GM18502 (cell line): ENCODE measurements at regions not wholly inside any gene's neighbourhood (a gene's known extent, or its start where the extent isn't known, plus 50 kb on each side); places are given as distances from the start of the nearest gene placed in this dataset.
"Not testable (repeated sequence)": the region's sequence is repeated elsewhere in the genome, so short reads cannot be mapped to it uniquely, and the experiment has no call there.

Experiments
- ATAC-seq: cut with Tn5 transposase; IDR thresholded peaks from one replicate; pipeline ENCODE4 v1.9.1; 2021; ENCODE audit warnings: mild to moderate bottlenecking; ENCODE audit not compliant: unreplicated experiment, poor library complexity

- ATAC-seq, result no peak
These were observed 431.6 kb upstream of the RASGRP1 start for GRCh38 chr15:38996111-38996631.

DNA sequence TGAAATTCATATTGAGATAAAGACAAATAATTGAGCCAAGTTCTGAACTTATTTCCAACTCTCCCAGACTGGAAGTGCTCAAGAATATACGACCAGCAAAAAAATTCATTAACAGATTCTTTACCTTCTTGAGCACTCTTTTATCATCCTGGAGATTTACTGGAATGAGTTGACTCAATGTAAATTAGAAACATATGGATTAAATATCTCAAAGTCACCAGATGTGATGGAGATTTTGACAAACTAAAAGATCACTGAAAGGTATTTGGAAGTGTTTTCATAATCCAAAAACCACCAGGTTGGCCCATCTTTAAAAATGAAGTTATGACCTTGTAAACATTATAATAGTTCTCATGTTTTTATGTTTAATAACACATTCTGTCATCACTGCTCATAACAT lies 433.2 kb upstream of the RASGRP1 start:
- no peak for ATAC-seq

DNA sequence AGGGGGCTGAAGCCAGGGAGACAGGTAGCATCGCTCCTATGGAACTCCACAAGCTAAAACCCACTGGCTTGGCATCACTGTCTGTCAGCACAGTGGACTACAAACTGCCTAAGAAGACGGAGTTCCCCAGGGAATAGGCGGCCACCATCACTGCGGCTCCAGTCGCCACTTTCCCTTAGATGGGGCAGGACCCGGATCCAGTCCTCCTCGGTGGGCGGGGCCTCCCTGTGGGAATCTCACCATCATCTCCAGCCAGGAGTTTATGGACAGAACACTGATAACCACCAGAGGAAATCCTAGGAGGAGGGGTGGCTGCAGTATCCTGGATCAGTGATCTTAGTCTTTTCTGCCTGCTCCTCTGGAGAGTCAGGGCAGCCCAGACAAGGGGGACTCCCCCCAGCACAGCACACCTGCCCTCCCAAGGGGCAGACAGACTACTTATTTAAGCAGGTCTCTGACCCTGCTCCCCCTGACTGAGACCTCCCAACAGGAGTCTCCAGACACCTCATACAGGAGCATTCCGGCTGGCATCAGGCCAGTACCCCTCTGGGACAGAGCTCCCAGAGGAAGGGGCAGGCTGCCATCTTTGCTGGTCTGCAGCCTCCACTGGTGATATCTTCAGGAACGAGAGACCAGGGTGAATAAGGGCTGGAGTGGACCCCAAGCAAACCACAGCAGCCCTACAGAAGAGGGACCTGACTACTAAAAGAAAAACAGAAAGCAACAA lies 435.6 kb upstream of the RASGRP1 start:
- ATAC-seq, result no peak

GRCh38 chr15:39009740-39010139 lies 445.1 kb upstream of the RASGRP1 start:
- no peak for ATAC-seq

DNA sequence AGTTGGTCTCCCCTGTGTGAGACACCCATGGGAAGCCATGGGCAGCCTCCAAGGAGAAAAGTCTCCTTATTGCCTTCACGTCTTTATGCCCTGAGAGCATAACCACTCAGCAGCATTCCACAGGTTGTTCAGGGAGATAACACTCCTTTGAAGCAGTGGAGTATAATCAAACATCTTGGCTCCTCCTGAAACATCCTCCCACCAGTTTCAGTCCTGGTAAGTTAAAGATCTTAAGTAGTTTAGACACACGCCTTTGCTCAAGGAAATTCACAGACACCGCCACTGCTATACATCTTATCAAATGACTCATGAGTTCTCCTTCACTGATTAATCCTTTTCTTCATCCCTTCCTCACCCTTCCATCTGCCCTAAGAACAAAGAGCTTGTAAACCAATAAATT lies 446.5 kb upstream of the RASGRP1 start:
- not testable (repeated sequence) for ATAC-seq

- no peak for ATAC-seq
These were observed 448.6 kb upstream of the RASGRP1 start for GRCh38 chr15:39013262-39013661.

GRCh38 chr15:39014682-39015081 lies 450.1 kb upstream of the RASGRP1 start:
- no peak for ATAC-seq

GRCh38 chr15:39016706-39017105 lies 452.1 kb upstream of the RASGRP1 start:
- ATAC-seq, result no peak

DNA sequence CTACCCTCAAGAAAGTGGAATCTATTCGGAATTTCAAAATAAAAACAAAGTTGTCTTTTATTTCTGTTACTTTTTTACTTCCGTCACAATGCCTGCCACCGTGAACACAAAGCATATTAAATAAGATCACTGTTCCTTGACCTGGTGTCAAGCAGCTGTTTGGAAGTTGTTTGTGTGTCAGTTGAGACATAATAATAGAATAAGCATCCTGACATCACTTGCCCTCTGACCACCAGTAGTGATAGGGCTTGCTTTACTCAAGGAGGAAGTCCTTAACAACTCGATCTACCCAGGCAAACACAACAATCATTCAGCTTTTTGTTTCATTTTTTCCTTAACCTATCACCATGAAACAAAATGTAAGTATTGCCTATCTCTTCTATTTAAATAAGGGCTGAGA lies 454.4 kb upstream of the RASGRP1 start:
- no peak for ATAC-seq

GRCh38 chr15:39021341-39021740 lies 456.7 kb upstream of the RASGRP1 start:
- ATAC-seq, result no peak

DNA sequence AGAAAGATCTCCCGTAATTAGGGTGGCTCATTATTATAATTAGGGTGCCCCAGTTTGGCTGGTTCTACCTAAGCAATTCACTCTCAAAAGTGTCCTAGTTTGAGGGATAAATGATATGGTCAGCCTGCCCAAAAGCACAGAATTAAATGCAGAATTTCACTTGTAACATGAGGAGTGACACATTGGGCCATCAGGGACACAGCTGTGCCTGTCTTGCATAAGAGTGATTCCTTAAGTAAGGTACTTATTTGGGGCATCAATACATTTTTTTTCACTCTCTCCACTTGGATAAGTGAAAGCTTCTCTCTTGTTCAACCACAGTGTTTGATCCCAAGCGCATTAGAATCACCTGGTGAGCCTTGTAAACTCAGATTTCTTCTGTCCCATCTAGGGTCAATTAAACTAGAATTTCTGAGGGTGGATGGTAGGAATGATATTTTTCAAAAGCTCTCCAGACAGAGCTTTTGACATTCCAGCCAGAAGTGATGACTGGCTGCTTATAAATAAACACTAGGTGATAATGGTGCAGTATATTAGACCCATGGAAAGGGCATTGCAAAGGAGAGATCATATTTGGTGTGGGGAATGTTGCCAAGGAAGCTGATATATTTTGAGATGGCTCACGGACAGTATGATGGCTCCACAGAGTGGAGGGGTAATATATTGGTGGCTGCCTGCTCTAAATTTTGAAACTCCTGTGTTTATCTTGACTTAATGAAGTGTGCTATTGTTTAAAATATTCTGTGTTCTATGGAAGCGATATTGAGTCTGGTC lies 458.1 kb upstream of the RASGRP1 start:
- ATAC-seq, result no peak

- no peak for ATAC-seq
These were observed 460.7 kb upstream of the RASGRP1 start for GRCh38 chr15:39025321-39025720.

- no peak for ATAC-seq
These were observed 461.3 kb upstream of the RASGRP1 start for GRCh38 chr15:39025881-39026280.

GRCh38 chr15:39028069-39028468 lies 463.5 kb upstream of the RASGRP1 start:
- ATAC-seq, result no peak

GRCh38 chr15:39029741-39030140 lies 465.1 kb upstream of the RASGRP1 start:
- no peak for ATAC-seq

DNA sequence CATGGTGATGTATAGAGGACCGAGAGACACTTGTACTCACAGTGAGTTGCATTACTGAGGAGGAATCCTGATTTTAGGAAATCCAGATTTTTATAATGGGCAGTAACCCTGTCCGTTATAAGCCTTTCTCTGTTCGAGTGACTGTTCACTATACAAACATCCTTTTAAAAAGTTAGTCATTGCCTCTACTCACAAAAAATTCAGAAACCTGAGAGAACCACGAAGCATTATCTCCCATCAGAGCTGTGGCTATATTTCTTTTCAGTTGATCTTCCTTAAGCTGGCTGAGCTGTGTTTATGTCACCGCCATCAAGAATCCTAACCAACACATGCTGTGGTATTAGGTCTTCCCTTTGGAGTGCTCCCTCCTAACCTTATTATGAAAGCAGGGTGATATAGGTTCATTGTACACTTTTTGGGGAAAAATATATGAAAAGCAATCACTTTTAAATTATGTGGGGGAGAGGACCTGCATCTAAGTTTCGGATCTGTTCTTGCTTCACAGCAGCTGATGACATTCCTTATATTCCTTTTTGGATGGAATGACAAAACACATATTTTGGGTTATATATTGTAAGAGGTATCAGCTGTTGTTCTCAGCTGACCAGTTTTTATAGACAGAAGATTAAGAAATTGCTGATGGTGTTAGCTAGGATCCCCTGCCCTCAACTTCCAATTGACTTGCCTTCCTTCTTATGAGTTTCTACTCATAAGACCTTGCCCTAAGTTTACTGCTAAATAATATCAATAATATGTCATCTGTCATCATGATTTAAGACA lies 465.9 kb upstream of the RASGRP1 start:
- ATAC-seq, result no peak

GRCh38 chr15:39031596-39031995 lies 467.0 kb upstream of the RASGRP1 start:
- no peak for ATAC-seq

GRCh38 chr15:39034816-39035215 lies 470.2 kb upstream of the RASGRP1 start:
- ATAC-seq, result no peak

GRCh38 chr15:39037611-39038010 lies 473.0 kb upstream of the RASGRP1 start:
- ATAC-seq, result not testable (repeated sequence)

DNA sequence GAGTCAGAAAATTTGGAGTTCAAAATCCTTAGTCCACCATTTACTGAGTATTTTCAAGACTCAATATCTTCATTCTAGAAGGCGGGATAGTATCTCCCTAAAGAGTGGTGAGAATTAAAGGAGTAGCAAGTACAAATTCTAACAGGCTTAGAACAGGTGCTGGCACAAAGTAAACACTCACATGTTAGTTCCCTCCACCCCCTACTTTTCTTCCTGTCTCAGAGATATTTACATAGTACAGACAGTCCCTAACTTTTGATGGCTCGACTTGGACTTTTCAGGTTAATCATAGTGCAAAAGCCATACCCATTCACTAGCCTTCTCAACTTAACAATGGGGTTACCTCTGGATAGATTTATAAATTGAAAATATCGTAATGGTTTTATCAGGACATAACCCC lies 476.2 kb upstream of the RASGRP1 start:
- no peak for ATAC-seq

GRCh38 chr15:39041979-39042495 lies 477.4 kb upstream of the RASGRP1 start:
- ATAC-seq, result no peak
